Astrocyte of the cerebellum (primary cell): ENCODE measurements at regions not wholly inside any gene's neighbourhood (a gene's known extent, or its start where the extent isn't known, plus 50 kb on each side); places are given as distances from the start of the nearest gene placed in this dataset.

Experiments
- DNase-seq: peaks from one replicate; pipeline ENCODE4 v3.0.0-alpha.2; 2011; ENCODE audit warnings: low read depth
- H3K4me3 ChIP-seq: 2 replicates; pipeline ENCODE4 v1.5.1; 2011; ENCODE audit warnings: mild to moderate bottlenecking, low read depth, low read length, moderate library complexity
- in situ Hi-C: cut with HindIII; loops from 2 replicates; pipeline ENCODE4 v1.10.0; 2017; ENCODE audit warnings: low sequenced_read_pairs
- TF ChIP-seq, protein P1 (sequence below): IDR thresholded peaks from 2 replicates; pipeline ENCODE4 v1.5.1; 2012; ENCODE audit warnings: low read length, low read depth, moderate library complexity, mild to moderate bottlenecking; ENCODE audit errors: missing control alignments

DNA sequence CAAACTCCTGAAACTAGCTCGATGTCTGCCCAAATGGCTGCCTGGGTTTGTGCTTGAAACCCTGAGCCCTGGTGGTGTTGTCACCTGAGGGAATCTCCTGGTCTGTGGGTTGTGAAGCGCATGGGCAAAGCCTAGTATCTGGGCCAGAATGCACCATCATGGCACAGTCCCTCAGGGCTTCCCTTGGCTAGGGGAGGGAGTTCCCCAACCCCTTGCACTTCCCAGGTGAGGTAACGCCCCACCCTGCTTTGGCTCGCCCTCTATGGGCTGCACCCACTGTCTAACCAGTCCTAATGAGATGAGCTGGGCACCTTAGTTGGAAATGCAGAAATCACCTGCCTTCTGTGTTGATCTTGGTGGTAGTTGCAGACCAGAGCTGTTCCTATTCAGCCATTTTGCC is 152.9 kb upstream of the MAP3K7 start:
- in situ Hi-C loops = no loop called here
- TF ChIP-seq, protein P1, sequence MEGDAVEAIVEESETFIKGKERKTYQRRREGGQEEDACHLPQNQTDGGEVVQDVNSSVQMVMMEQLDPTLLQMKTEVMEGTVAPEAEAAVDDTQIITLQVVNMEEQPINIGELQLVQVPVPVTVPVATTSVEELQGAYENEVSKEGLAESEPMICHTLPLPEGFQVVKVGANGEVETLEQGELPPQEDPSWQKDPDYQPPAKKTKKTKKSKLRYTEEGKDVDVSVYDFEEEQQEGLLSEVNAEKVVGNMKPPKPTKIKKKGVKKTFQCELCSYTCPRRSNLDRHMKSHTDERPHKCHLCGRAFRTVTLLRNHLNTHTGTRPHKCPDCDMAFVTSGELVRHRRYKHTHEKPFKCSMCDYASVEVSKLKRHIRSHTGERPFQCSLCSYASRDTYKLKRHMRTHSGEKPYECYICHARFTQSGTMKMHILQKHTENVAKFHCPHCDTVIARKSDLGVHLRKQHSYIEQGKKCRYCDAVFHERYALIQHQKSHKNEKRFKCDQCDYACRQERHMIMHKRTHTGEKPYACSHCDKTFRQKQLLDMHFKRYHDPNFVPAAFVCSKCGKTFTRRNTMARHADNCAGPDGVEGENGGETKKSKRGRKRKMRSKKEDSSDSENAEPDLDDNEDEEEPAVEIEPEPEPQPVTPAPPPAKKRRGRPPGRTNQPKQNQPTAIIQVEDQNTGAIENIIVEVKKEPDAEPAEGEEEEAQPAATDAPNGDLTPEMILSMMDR = no peak
- no peak overlapping the region for H3K4me3 ChIP-seq
- no peak for DNase-seq

GRCh38 chr6:90739339-90739738 is 152.5 kb upstream of the MAP3K7 start:
- no peak overlapping the region for H3K4me3 ChIP-seq
- TF ChIP-seq, protein P1 = no peak
- in situ Hi-C loops = no loop called here
- DNase-seq = no peak

GRCh38 chr6:90730151-90730673 is 143.3 kb upstream of the MAP3K7 start:
- in situ Hi-C loops = no loop called here
- TF ChIP-seq, protein P1 = no peak
- no peak for DNase-seq
- no peak overlapping the region for H3K4me3 ChIP-seq

DNA sequence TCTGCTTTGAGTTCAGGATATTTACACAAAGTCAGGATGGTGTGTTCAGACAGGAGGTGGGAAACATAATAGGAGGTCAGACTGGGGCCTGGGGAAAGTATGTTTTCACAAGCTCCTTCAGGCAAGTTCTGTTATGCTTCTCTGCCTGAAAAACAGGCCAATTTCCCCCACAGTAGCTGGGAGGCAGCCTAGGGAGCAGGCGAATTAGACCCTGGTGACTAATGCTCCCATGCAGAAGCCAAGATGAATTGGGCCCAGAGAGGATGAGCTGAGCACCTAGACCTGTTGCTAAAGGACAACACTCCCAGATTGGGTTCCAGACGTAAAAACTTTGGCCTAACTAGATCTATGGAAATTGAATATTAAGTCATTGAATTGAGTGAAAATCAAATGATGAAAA is 142.2 kb upstream of the MAP3K7 start:
- TF ChIP-seq, protein P1 = no peak
- in situ Hi-C loops = no loop called here
- H3K4me3 ChIP-seq = no peak overlapping the region
- no peak for DNase-seq

DNA sequence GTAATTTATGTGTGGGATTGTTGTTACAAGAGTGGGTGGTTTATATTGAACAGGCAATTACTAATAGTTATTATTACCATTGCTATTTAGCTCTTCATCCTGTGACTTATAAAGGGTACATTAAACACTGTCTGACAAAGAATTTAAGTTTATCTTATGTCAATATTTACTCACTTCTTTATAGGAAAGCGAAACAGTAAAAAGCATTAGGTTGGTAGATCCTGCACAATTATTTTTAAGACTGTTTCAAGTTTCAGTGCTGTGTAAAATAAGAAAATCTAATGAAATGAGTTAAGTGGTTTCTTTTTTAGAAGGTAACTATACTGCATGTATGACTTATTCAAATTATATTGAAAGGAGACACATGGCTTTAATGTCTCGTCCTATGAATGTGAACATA is 135.8 kb upstream of the MAP3K7 start:
- no peak overlapping the region for H3K4me3 ChIP-seq
- no peak for DNase-seq
- in situ Hi-C loops = no loop called here
- TF ChIP-seq, protein P1 = no peak

- H3K4me3 ChIP-seq = no peak overlapping the region
- TF ChIP-seq, protein P1 = no peak
- DNase-seq = no peak
- in situ Hi-C loops = no loop called here
Measured at GRCh38 chr6:90720404-90720803, 133.5 kb upstream of the MAP3K7 start.
